HG03378 (cell line): ENCODE measurements at regions not wholly inside any gene's neighbourhood (a gene's known extent, or its start where the extent isn't known, plus 50 kb on each side); places are given as distances from the start of the nearest gene placed in this dataset.

Experiments used
- ATAC-seq: cut with Tn5 transposase; IDR thresholded peaks from one replicate; pipeline ENCODE4 v1.9.1; 2021; ENCODE audit warnings: mild to moderate bottlenecking, moderate library complexity; ENCODE audit not compliant: unreplicated experiment

GRCh38 chr1:34270181-34270580 is 93.5 kb downstream of the C1orf94 start:
- no peak for ATAC-seq

- ATAC-seq: no peak
Measured at GRCh38 chr1:34272152-34272551, 95.4 kb downstream of the C1orf94 start.

GRCh38 chr1:34275150-34275549 is 98.4 kb downstream of the C1orf94 start:
- no peak for ATAC-seq

GRCh38 chr1:34276606-34277005 is 99.9 kb downstream of the C1orf94 start:
- ATAC-seq: no peak

GRCh38 chr1:34277150-34277549 is 100.4 kb downstream of the C1orf94 start:
- no peak for ATAC-seq

- no peak for ATAC-seq
Measured at GRCh38 chr1:34278211-34278610, 101.5 kb downstream of the C1orf94 start.

- no peak for ATAC-seq
Measured at GRCh38 chr1:34279971-34280370, 103.3 kb downstream of the C1orf94 start.

- no peak for ATAC-seq
Measured at GRCh38 chr1:34280509-34280908, 103.8 kb downstream of the C1orf94 start.

GRCh38 chr1:34283142-34283541 is 106.4 kb downstream of the C1orf94 start:
- no peak for ATAC-seq

- no peak for ATAC-seq
Measured at GRCh38 chr1:34286511-34286910, 109.8 kb downstream of the C1orf94 start.

GRCh38 chr1:34290831-34291230 is 114.1 kb downstream of the C1orf94 start:
- no peak for ATAC-seq

- no peak for ATAC-seq
Measured at GRCh38 chr1:34292472-34292871, 115.8 kb downstream of the C1orf94 start.

GRCh38 chr1:34296059-34296458 is 119.4 kb downstream of the C1orf94 start:
- ATAC-seq: no peak

- no peak for ATAC-seq
Measured at GRCh38 chr1:34302798-34303197, 126.1 kb downstream of the C1orf94 start.

GRCh38 chr1:34303218-34303617 is 126.5 kb downstream of the C1orf94 start:
- ATAC-seq: no peak

GRCh38 chr1:34306568-34306967 is 129.9 kb downstream of the C1orf94 start:
- ATAC-seq: no peak

GRCh38 chr1:34312359-34312758 is 135.7 kb downstream of the C1orf94 start:
- no peak for ATAC-seq

- no peak for ATAC-seq
Measured at GRCh38 chr1:34315974-34316373, 139.3 kb downstream of the C1orf94 start.

GRCh38 chr1:34316773-34317172 is 140.1 kb downstream of the C1orf94 start:
- no peak for ATAC-seq

GRCh38 chr1:34319218-34319617 is 142.5 kb downstream of the C1orf94 start:
- ATAC-seq: no peak

GRCh38 chr1:34320053-34320669 is 143.5 kb downstream of the C1orf94 start:
- no peak for ATAC-seq

- ATAC-seq: no peak
Measured at GRCh38 chr1:34322969-34323368, 146.3 kb downstream of the C1orf94 start.

- ATAC-seq: no peak
Measured at GRCh38 chr1:34324879-34325440, 148.3 kb downstream of the C1orf94 start.
